ENCODE measurements at regions not wholly inside any gene's neighbourhood (a gene's known extent, or its start where the extent isn't known, plus 50 kb on each side); places are given as distances from the start of the nearest gene placed in this dataset.

- DNase-seq (ENCODE audit: low read depth in 2 of 3, low spot score in 2 of 3), result no peak
Observed at GRCh38 chr4:19727141-19727540, 524.6 kb upstream of the SLIT2 start.

- DNase-seq (ENCODE audit: low read depth in 2 of 3, low spot score in 2 of 3), result no peak
Observed at GRCh38 chr4:19725130-19725529, 526.6 kb upstream of the SLIT2 start.

GRCh38 chr4:19722404-19722803 lies 529.3 kb upstream of the SLIT2 start:
- no peak for DNase-seq (ENCODE audit: low read depth in 2 of 3, low spot score in 2 of 3)

GRCh38 chr4:19721587-19721986 lies 530.1 kb upstream of the SLIT2 start:
- DNase-seq (ENCODE audit: low read depth in 2 of 3, low spot score in 2 of 3), result no peak

GRCh38 chr4:19720610-19721009 lies 531.1 kb upstream of the SLIT2 start:
- DNase-seq (ENCODE audit: low read depth in 2 of 3, low spot score in 2 of 3), result no peak

GRCh38 chr4:19720190-19720589 lies 531.5 kb upstream of the SLIT2 start:
- DNase-seq (ENCODE audit: low read depth in 2 of 3, low spot score in 2 of 3), result no peak

GRCh38 chr4:19711871-19712270 lies 539.8 kb upstream of the SLIT2 start:
- DNase-seq (ENCODE audit: low read depth in 2 of 3, low spot score in 2 of 3), result no peak

GRCh38 chr4:19707876-19708275 lies 543.8 kb upstream of the SLIT2 start:
- no peak for DNase-seq (ENCODE audit: low read depth in 2 of 3, low spot score in 2 of 3)

GRCh38 chr4:19703391-19703790 lies 548.3 kb upstream of the SLIT2 start:
- DNase-seq (ENCODE audit: low read depth in 2 of 3, low spot score in 2 of 3), result no peak

GRCh38 chr4:19700992-19701391 lies 550.7 kb upstream of the SLIT2 start:
- no peak for DNase-seq (ENCODE audit: low read depth in 2 of 3, low spot score in 2 of 3)

GRCh38 chr4:19698961-19699360 lies 552.7 kb upstream of the SLIT2 start:
- DNase-seq (ENCODE audit: low read depth in 2 of 3, low spot score in 2 of 3), result no peak

GRCh38 chr4:19694812-19695211 lies 556.9 kb upstream of the SLIT2 start:
- DNase-seq (ENCODE audit: low read depth in 2 of 3, low spot score in 2 of 3), result no peak

- no peak for DNase-seq (ENCODE audit: low read depth in 2 of 3, low spot score in 2 of 3)
Observed at GRCh38 chr4:19693936-19694570, 557.7 kb upstream of the SLIT2 start.

- DNase-seq (ENCODE audit: low read depth in 2 of 3, low spot score in 2 of 3), result no peak
Observed at GRCh38 chr4:19689511-19689910, 562.2 kb upstream of the SLIT2 start.

- no peak for DNase-seq (ENCODE audit: low read depth in 2 of 3, low spot score in 2 of 3)
Observed at GRCh38 chr4:19686456-19686855, 565.2 kb upstream of the SLIT2 start.

- DNase-seq (ENCODE audit: low read depth in 2 of 3, low spot score in 2 of 3), result no peak
Observed at GRCh38 chr4:19684084-19684483, 567.6 kb upstream of the SLIT2 start.

GRCh38 chr4:19683426-19683825 lies 568.3 kb upstream of the SLIT2 start:
- no peak for DNase-seq (ENCODE audit: low read depth in 2 of 3, low spot score in 2 of 3)

GRCh38 chr4:19677211-19677610 lies 574.5 kb upstream of the SLIT2 start:
- DNase-seq (ENCODE audit: low read depth in 2 of 3, low spot score in 2 of 3), result no peak

GRCh38 chr4:19675172-19675811 lies 576.4 kb upstream of the SLIT2 start:
- DNase-seq (ENCODE audit: low read depth in 2 of 3, low spot score in 2 of 3), result no peak

GRCh38 chr4:19659101-19659500 lies 592.6 kb upstream of the SLIT2 start:
- no peak for DNase-seq (ENCODE audit: low read depth in 2 of 3, low spot score in 2 of 3)

GRCh38 chr4:19657856-19658255 lies 593.8 kb upstream of the SLIT2 start:
- no peak for DNase-seq (ENCODE audit: low read depth in 2 of 3, low spot score in 2 of 3)

GRCh38 chr4:19655666-19656065 lies 596.0 kb upstream of the SLIT2 start:
- DNase-seq (ENCODE audit: low read depth in 2 of 3, low spot score in 2 of 3), result no peak
